GM12874 (cell line): ENCODE measurements at regions not wholly inside any gene's neighbourhood (a gene's known extent, or its start where the extent isn't known, plus 50 kb on each side); places are given as distances from the start of the nearest gene placed in this dataset.

ENCODE experiments used
- CTCF ChIP-seq: IDR thresholded peaks from 2 replicates; pipeline ENCODE4 v1.5.1; 2011; ENCODE audit warnings: low read depth, mild to moderate bottlenecking, control low read depth, low read length, moderate library complexity; ENCODE audit not compliant: insufficient read depth

- no peak for TF ChIP-seq CTCF
These were observed 623.7 kb downstream of the PTPRU start for GRCh38 chr1:29860056-29860455.

DNA sequence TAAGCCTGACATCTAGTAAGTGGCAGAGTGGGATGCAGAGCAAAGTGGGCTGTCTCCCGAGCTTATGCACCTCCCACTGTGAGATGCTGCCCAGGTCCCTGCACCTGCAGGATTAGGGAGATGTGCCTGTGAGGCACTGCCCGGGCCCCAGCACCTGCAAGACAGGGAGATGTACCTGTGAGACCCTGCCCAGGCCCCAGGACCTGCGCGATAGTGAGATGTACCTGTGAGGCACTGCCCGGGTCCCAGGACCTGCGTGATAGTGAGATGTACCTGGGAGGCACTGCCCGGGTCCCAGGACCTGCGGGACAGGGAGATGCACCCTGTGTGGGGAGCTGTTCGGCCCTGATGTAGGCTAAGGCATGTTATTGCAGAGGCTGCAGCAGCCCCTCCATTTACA is 622.8 kb downstream of the PTPRU start:
- TF ChIP-seq CTCF = no peak

DNA sequence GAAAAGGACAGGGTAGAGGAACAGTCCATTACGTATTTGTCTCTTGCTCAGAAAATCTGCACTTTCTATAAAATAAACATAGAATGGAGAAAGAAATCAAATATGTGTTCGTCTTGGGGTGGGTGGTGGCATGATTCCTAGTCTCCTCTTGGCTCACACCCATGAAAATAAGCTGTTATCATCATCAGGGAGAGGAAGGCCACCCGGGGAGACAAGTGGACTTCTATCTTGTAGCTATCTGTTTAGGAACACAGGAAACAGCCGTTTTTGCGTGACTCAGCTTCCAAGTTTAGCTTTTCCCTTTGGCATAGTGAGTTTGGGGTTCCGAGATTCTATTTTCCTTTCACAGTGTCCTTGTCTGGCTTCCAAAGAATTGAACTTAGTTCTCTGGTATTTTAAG is 622.3 kb downstream of the PTPRU start:
- no peak for TF ChIP-seq CTCF

- no peak for TF ChIP-seq CTCF
These were observed 620.2 kb downstream of the PTPRU start for GRCh38 chr1:29856340-29857114.

DNA sequence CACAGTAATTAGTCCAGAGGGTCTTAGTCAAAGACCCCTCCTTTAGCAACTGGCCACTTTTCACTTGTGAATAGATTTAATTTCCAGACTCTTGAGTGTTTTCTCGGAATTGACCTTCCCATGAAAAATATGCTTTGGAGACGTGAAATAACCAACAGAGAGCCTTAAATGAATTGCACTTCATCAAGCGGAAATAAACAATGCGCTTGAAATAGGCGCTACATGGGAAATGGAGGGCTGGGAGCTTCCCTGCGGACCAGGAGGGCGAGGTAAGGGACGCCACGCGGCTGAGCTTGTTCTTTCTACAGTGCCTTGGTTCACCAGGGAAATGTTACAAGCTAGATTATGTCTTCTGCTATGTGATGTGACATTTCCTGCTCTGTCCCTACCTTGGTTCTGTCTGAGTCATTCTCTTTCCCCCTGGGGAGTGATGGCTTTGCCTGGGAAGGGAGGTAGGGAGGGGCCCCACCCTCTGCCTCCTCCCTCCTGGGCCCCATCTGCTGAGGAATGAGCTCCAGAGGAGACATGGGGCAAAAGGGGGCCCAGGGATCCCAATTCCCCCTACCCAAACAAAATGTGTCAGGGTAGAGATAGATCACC is 619.3 kb downstream of the PTPRU start:
- TF ChIP-seq CTCF = no peak

- no peak for TF ChIP-seq CTCF
These were observed 618.5 kb downstream of the PTPRU start for GRCh38 chr1:29854700-29855276.

DNA sequence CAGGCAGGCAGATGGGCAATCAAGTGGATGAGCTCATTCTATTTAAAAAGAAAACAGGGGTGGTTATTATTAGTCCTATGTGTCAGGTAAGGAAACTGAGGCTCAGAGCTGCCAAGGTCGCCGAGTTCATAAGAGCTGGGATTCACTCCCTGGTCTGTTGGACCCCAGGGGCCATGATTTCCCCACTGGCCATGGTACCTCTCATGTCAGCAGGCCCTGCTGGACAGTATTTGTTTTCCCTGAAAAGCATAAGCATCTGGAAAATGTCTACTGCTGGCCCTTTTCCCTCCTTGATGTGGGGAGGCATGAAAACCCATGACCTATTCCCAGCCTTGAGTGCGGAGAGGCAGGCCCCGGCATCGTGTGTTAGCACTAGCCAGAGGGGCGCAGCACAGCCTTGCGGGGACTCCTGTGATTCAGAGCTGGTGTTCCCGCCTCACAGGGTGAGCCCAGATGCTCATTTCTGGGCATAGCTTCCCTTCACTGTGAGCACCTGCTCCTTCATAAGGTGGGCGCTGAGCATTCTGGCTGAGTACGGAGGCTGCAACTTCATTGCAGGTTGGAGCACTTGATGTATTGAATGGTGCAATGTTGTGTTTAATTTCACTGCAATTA is 617.5 kb downstream of the PTPRU start:
- TF ChIP-seq CTCF = no peak
